ENCODE measurements at regions not wholly inside any gene's neighbourhood (a gene's known extent, or its start where the extent isn't known, plus 50 kb on each side); places are given as distances from the start of the nearest gene placed in this dataset.
A peak's percentile ranks its signal among the peaks of the same experiment; 100 is the strongest.

DNA sequence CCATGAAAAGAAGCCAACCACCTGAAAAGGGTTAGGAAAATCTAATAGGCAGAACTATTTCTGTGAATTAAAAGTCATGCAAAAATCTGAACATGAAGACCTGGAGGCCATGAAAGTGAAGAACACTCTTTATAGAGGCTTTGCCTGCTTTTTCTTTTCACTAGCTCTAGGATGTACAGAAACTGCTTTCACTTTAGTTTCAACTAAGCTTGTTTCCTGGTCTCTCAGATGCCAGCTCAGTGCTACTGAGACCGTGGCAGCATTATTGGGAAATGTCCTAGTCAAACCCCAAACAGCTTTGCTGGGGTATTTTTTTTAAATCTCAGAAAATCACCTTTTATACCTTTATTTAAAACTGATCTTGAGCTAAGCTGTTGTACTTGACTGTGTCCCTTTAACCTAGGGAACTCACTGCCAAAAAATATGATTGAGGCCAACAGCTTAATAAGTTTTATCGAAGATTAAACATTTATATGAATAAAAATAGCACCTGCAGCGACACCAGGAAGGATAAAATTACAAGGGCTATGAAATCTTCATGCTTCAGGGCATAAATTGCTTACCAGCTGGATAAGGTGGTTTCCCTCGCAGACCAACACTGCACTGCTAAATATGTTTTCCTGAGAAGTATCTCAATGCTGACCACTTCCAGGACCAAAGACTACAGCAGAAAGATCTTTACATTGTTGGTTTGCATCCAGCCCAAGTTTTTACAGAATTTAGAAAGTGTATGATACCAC is 621.8 kb upstream of the ZFHX3 start:
- no peak for DNase-seq

- no peak for DNase-seq
These were observed 615.8 kb upstream of the ZFHX3 start for GRCh38 chr16:73663720-73664119.

DNA sequence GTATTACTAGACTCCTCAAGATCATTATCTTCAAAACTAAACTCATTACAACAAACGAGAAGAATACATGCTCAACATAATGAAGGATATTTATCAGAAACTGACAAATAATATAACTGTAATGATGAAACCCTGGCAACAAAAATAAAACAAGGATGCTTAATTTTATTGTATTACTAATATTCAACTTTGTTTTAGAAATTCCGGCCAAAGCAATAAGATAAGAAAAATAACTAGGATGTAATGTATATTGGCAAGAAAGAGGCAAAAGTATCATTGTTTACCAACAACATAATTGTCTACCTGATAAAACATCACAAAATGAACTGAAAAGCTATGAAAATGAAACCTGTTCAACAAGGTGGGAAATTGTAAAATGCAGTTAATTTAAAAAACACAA is 588.3 kb upstream of the ZFHX3 start:
- DNase-seq = no peak

DNA sequence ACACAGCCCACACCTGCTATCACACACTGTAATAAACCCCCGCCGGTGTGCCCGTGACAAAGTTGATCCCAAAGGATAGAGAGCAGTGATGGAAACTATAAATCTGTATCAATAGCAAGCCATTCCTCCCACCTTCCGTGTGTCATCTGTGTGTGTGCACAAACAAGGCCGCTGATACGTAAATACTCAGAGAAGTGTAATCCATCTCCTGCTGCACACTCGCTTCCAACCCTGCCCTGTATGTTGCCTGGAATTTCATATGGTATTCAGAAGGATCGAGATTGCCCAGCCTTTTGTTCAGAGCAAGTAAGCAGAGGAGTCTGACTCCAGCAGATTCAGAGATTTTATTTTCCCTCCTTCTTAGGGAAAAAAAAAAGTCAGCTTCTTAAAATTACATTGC is 581.1 kb upstream of the ZFHX3 start:
- no peak for DNase-seq

- DNase-seq = no peak
These were observed 569.8 kb upstream of the ZFHX3 start for GRCh38 chr16:73617738-73618137.

DNA sequence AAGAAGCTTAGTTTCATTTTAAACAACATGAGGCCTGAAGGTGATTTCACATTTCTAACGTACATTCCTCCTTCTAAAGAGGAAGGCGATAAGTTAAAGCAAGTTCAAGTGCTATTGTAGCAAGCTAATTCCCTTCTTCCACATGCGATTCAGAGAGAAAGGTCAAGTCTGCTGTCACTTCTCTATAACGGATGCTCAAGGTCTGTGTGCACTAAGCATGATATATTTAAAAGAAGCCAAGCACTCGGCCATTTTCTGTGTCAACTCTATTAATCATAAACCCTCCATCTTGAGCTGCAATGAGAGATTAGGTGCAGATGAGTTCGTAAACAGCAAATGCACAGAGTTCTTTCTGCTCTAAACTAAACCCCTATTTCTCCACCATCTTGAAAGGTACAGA is 568.8 kb upstream of the ZFHX3 start:
- DNase-seq = no peak

DNA sequence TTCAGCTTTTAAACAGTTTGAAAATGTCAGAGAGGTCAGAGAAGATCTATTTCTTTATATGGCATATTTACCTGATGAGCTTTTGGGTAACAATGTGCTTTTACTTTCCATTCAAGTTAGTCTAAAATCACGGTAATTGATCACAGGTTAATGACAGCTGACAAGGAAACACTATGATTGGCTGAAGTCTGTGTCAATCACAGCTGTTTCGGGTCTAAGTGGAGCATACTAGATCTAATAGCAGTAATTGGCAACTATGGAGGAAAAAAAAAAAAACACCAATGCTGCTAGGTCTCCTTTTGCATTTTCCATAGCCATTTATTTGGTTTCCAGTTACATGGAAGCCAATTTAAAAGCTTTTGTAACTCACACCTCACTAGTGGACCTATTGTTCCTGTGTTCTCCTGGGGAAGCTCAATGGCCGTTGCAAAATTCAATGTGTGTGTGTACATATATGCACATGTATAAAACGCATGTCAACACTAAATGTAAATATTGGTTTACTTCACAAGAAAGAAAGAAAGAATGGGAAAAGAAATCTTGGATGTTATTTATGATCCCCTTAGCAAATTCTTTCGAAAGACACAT is 568.3 kb upstream of the ZFHX3 start:
- DNase-seq = no peak

- no peak for DNase-seq
These were observed 567.4 kb upstream of the ZFHX3 start for GRCh38 chr16:73615071-73615940.

- DNase-seq = no peak
These were observed 566.2 kb upstream of the ZFHX3 start for GRCh38 chr16:73614131-73614530.

DNA sequence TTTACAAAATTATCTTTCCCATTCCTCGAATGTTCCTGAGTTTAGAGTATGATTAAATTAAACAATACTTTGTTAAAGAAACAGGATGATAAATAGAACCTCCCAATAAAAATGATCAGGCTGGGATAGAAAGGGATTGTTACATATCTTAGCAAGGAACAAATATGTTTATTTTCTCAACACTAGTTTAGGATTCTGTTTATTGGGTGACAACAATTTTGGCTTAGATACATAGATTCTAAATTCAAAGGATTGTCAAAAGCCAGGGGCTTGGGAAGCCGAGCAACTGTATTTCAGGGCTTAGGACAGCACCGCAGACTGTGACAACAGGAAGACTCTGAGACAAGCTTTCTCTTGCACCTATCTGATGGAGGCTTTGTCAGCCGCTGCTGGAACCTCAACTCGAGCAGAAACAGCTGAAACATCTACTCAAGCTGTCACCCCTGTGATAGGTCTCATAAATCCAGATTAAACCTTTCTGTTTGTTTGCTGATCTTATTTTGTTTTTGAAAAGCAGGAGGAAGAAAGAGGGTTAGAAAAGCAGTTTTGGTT is 562.8 kb upstream of the ZFHX3 start:
- DNase-seq = no peak

DNA sequence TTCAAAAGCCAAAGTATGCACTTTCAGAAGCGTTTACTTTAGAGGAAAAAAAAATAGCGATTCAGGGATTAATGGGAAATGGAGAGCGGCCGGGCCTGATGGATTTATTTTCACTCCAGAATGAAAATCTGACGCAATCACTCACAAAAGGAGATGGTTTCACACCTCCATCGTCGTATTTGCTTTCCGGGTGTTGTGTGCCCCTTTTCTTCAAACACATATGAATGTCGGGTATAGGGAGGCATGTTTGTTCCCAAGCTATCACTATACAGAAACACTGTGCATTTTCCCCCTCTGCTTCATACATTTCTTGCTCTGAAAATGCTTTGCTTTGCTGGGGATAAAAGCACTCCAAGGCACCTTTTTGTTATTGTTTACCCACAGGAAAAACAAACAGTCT is 562.2 kb upstream of the ZFHX3 start:
- DNase-seq = no peak

- DNase-seq = no peak
These were observed 561.0 kb upstream of the ZFHX3 start for GRCh38 chr16:73608911-73609310.

GRCh38 chr16:73605309-73605708 is 557.4 kb upstream of the ZFHX3 start:
- no peak for DNase-seq

- DNase-seq = no peak
These were observed 554.0 kb upstream of the ZFHX3 start for GRCh38 chr16:73601911-73602310.

- DNase-seq = no peak
These were observed 551.9 kb upstream of the ZFHX3 start for GRCh38 chr16:73599870-73600269.

DNA sequence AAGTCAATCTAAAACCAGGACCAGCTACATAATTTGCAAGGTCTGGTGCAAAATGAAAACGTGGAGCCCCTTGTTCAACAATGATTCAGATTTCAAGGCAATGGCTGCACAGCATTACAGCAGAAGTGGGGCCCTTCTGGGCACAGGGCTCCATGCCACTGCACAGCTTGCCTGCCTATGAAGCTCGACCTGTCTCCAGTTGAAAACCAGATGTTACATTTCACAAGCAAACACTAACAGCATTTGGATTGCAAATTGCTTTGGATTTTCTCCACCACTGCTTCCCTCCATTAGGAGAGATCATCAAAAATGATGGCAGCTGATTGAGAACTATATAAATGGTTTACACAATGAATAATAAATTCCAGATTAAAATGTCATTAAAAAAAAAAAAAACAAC is 551.4 kb upstream of the ZFHX3 start:
- DNase-seq = no peak

GRCh38 chr16:73584157-73584556 is 536.2 kb upstream of the ZFHX3 start:
- DNase-seq = no peak

DNA sequence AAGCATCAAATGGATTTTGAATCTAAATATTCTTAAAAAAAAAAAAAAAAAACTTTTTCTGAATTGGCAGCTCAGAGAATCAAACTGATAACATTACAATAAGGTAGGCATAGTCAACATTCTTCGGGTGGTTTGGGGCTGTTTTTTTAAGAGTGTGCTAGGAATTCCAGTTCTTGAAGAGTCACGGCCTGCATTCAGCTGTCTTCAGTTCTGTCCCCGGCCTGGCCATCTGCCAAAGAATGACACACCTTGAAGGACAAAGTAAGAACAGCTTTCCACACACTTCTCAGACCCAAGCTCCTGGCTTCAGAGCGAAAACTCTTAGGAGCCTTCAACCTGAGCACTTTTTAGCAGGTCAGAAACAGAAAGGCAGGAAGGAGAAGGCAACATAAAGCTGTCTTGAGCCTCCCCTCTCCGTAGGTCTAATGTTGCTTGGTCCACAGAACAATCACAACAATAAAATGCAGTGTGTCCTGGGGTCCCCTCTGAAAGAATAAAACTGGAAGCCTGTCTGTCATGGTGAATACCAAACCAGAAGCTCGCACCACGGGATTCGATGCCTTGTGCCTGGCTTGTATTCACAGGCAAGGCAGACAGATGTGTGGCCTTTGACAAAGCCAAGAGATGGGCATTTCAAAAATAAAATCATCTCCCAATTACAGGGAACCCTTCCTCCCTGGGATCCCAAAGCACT is 524.4 kb upstream of the ZFHX3 start:
- peak; percentile 41 to 82 for DNase-seq

GRCh38 chr16:73569266-73569980 is 521.5 kb upstream of the ZFHX3 start:
- peak in 1 of 2 experiments; percentile 66 for DNase-seq

GRCh38 chr16:73568769-73569168 is 520.8 kb upstream of the ZFHX3 start:
- DNase-seq = peak in 1 of 2 experiments; percentile 72

- DNase-seq = no peak
These were observed 518.0 kb upstream of the ZFHX3 start for GRCh38 chr16:73565925-73566324.

- peak in 1 of 2 experiments; percentile 30 for DNase-seq
These were observed 517.3 kb upstream of the ZFHX3 start for GRCh38 chr16:73565263-73565662.

Measured in NCI-H524 (cell line).